ENCODE measurements at regions not wholly inside any gene's neighbourhood (a gene's known extent, or its start where the extent isn't known, plus 50 kb on each side); places are given as distances from the start of the nearest gene placed in this dataset.

- no peak for TF ChIP-seq CTCF (IDR thresholded peaks at IDR 0.05; ENCODE audit: low read depth, low read length, poor library complexity, severe bottlenecking)
- no peak for TF ChIP-seq EZH2phosphoT487 (IDR thresholded peaks at IDR 0.05; ENCODE audit: borderline replicate concordance, low read length)
- Histone ChIP-seq H3K9me3 (ENCODE audit: control insufficient read depth, insufficient read depth, low read length) (no peaks in the 10 kb centered on the region), H3K79me2 (ENCODE audit: control insufficient read depth, low read length) (no peaks in the 10 kb centered on the region), H3K27me3 (ENCODE audit: control insufficient read depth, low read length) (no peaks in the 10 kb centered on the region), H3K27ac (ENCODE audit: low read depth, low read length) (no peak overlapping the region), H3K36me3 (ENCODE audit: control insufficient read depth, low read length) (no peaks in the 10 kb centered on the region), H3F3A (ENCODE audit: control insufficient read depth, insufficient read depth) (no peaks in the 10 kb centered on the region), H3K4me1 (ENCODE audit: control insufficient read depth, low read length) (no peaks in the 10 kb centered on the region), H3K4me2 (ENCODE audit: low read length) (no peak overlapping the region), H3K9me2 (replicated peaks; ENCODE audit: control insufficient read depth, low read length) (no peaks in the 10 kb centered on the region), H3K4me3 (ENCODE audit: low read length) (no peak overlapping the region), H4K20me1 (ENCODE audit: control insufficient read depth, insufficient read depth, low read depth, low read length) (no peaks in the 10 kb centered on the region)
These were observed 305.8 kb upstream of the RSPO3 start for GRCh38 chr6:126812651-126813050.

- Histone ChIP-seq H4K20me1 (ENCODE audit: control insufficient read depth, insufficient read depth, low read depth, low read length) (no peaks in the 10 kb centered on the region), H3K9me3 (ENCODE audit: control insufficient read depth, insufficient read depth, low read length) (no peaks in the 10 kb centered on the region), H3K27ac (ENCODE audit: low read depth, low read length) (no peak overlapping the region), H3K9me2 (replicated peaks; ENCODE audit: control insufficient read depth, low read length) (no peaks in the 10 kb centered on the region), H3K4me3 (ENCODE audit: low read length) (no peak overlapping the region), H3K79me2 (ENCODE audit: control insufficient read depth, low read length) (no peaks in the 10 kb centered on the region), H3K4me2 (ENCODE audit: low read length) (no peak overlapping the region), H3F3A (ENCODE audit: control insufficient read depth, insufficient read depth) (no peaks in the 10 kb centered on the region), H3K4me1 (ENCODE audit: control insufficient read depth, low read length) (no peaks in the 10 kb centered on the region), H3K36me3 (ENCODE audit: control insufficient read depth, low read length) (no peaks in the 10 kb centered on the region), H3K27me3 (ENCODE audit: control insufficient read depth, low read length) (no peaks in the 10 kb centered on the region)
- TF ChIP-seq EZH2phosphoT487 (IDR thresholded peaks at IDR 0.05; ENCODE audit: borderline replicate concordance, low read length) (no peak), CTCF (IDR thresholded peaks at IDR 0.05; ENCODE audit: low read depth, low read length, poor library complexity, severe bottlenecking) (no peak)
These were observed 297.8 kb upstream of the RSPO3 start for GRCh38 chr6:126820634-126821033.

- TF ChIP-seq CTCF (IDR thresholded peaks at IDR 0.05; ENCODE audit: low read depth, low read length, poor library complexity, severe bottlenecking): no peak
- no peak for TF ChIP-seq EZH2phosphoT487 (IDR thresholded peaks at IDR 0.05; ENCODE audit: borderline replicate concordance, low read length)
- Histone ChIP-seq H3K4me1 (ENCODE audit: control insufficient read depth, low read length) (no peaks in the 10 kb centered on the region), H3K27me3 (ENCODE audit: control insufficient read depth, low read length) (no peaks in the 10 kb centered on the region), H3K9me2 (replicated peaks; ENCODE audit: control insufficient read depth, low read length) (no peaks in the 10 kb centered on the region), H3K79me2 (ENCODE audit: control insufficient read depth, low read length) (no peaks in the 10 kb centered on the region), H3K9me3 (ENCODE audit: control insufficient read depth, insufficient read depth, low read length) (no peaks in the 10 kb centered on the region), H4K20me1 (ENCODE audit: control insufficient read depth, insufficient read depth, low read depth, low read length) (no peaks in the 10 kb centered on the region), H3K4me3 (ENCODE audit: low read length) (no peak overlapping the region), H3K4me2 (ENCODE audit: low read length) (no peak overlapping the region), H3K36me3 (ENCODE audit: control insufficient read depth, low read length) (no peaks in the 10 kb centered on the region), H3F3A (ENCODE audit: control insufficient read depth, insufficient read depth) (no peaks in the 10 kb centered on the region), H3K27ac (ENCODE audit: low read depth, low read length) (no peak overlapping the region)
These were observed 296.8 kb upstream of the RSPO3 start for GRCh38 chr6:126821706-126822105.

GRCh38 chr6:126824226-126824625, 294.2 kb upstream of the RSPO3 start:
- H3K4me2 ChIP-seq (ENCODE audit: low read length): no peak overlapping the region
- TF ChIP-seq CTCF (IDR thresholded peaks at IDR 0.05; ENCODE audit: low read depth, low read length, poor library complexity, severe bottlenecking): no peak
- no peak for TF ChIP-seq EZH2phosphoT487 (IDR thresholded peaks at IDR 0.05; ENCODE audit: borderline replicate concordance, low read length)
- no peaks in the 10 kb centered on the region for H3K36me3 ChIP-seq (ENCODE audit: control insufficient read depth, low read length)
- H3K27ac ChIP-seq (ENCODE audit: low read depth, low read length): no peak overlapping the region
- H3K27me3 ChIP-seq (ENCODE audit: control insufficient read depth, low read length): no peaks in the 10 kb centered on the region
- H3F3A ChIP-seq (ENCODE audit: control insufficient read depth, insufficient read depth): no peaks in the 10 kb centered on the region
- no peak overlapping the region for H3K4me3 ChIP-seq (ENCODE audit: low read length)
- no peaks in the 10 kb centered on the region for H3K79me2 ChIP-seq (ENCODE audit: control insufficient read depth, low read length)
- H3K4me1 ChIP-seq (ENCODE audit: control insufficient read depth, low read length): no peaks in the 10 kb centered on the region
- no peaks in the 10 kb centered on the region for H3K9me3 ChIP-seq (ENCODE audit: control insufficient read depth, insufficient read depth, low read length)
- no peaks in the 10 kb centered on the region for H3K9me2 ChIP-seq (replicated peaks; ENCODE audit: control insufficient read depth, low read length)
- no peaks in the 10 kb centered on the region for H4K20me1 ChIP-seq (ENCODE audit: control insufficient read depth, insufficient read depth, low read depth, low read length)
